Mesenchymal stem cell (in vitro differentiated cells and primary cell): ENCODE measurements at regions not wholly inside any gene's neighbourhood (a gene's known extent, or its start where the extent isn't known, plus 50 kb on each side); places are given as distances from the start of the nearest gene placed in this dataset.
A peak's percentile ranks its signal among the peaks of the same experiment; 100 is the strongest.

Source experiments
- DNase-seq: peaks from one replicate; pipeline ENCODE4 v3.0.0-alpha.2; 2013
- H2AFZ ChIP-seq: one replicate; pipeline ENCODE4 v1.6.1; 2013; ENCODE audit warnings: low read depth, mild to moderate bottlenecking, control low read depth, inconsistent platforms, low read length, moderate library complexity
- H2AK5ac ChIP-seq: 2 replicates; pipeline ENCODE4 v1.6.1; 2013; ENCODE audit warnings: low read length, moderate library complexity, mild to moderate bottlenecking, inconsistent platforms; ENCODE audit not compliant: severe bottlenecking
- H2BK120ac ChIP-seq: one replicate; pipeline ENCODE4 v1.6.1; 2013; ENCODE audit warnings: low read depth, mild to moderate bottlenecking, inconsistent platforms, low read length, moderate library complexity
- H2BK12ac ChIP-seq, 2 experiments: one replicate each; pipeline ENCODE4 v1.6.1; 2013; ENCODE audit warnings: inconsistent platforms in 2 of 2, low read length in 2 of 2, mild to moderate bottlenecking in 2 of 2, moderate library complexity in 2 of 2, control low read depth in 1 of 2
- H2BK15ac ChIP-seq: one replicate; pipeline ENCODE4 v1.6.1; 2013; ENCODE audit warnings: mild to moderate bottlenecking, low read depth, inconsistent platforms; ENCODE audit not compliant: poor library complexity, severe bottlenecking
- H2BK5ac ChIP-seq: 2 replicates; pipeline ENCODE4 v1.6.1; 2013; ENCODE audit warnings: low read depth, mild to moderate bottlenecking, low read length, control low read depth, inconsistent platforms; ENCODE audit not compliant: poor library complexity, severe bottlenecking
- H3K14ac ChIP-seq, 2 experiments: one replicate each; pipeline ENCODE4 v1.6.1; 2013; ENCODE audit warnings: inconsistent platforms in 2 of 2, low read length in 2 of 2, control low read depth in 1 of 2, mild to moderate bottlenecking in 1 of 2, moderate library complexity in 1 of 2
- H3K18ac ChIP-seq, 2 experiments: one replicate each; pipeline ENCODE4 v1.6.1; 2013; ENCODE audit warnings: inconsistent platforms in 2 of 2, low read length in 2 of 2, control low read depth in 1 of 2, low read depth in 1 of 2, mild to moderate bottlenecking in 1 of 2
- H3K23ac ChIP-seq, 2 experiments: one replicate each; pipeline ENCODE4 v1.6.1; 2013; ENCODE audit warnings: inconsistent platforms in 2 of 2, low read length in 2 of 2, mild to moderate bottlenecking in 2 of 2, moderate library complexity in 2 of 2, control low read depth in 1 of 2
- H3K27ac ChIP-seq: 2 replicates; pipeline ENCODE4 v1.5.1; 2013; ENCODE audit warnings: mild to moderate bottlenecking, moderate library complexity, low read length, control low read depth, inconsistent platforms; ENCODE audit not compliant: poor library complexity, severe bottlenecking
- H3K27me3 ChIP-seq, 2 experiments: 2 replicates each; pipeline versions ENCODE4 v1.6.1 to v1.7.0; 2013; ENCODE audit warnings: low read length in 2 of 2, mild to moderate bottlenecking in 2 of 2, moderate library complexity in 2 of 2, control low read depth in 1 of 2, inconsistent platforms in 1 of 2; ENCODE audit not compliant: control insufficient read depth in 1 of 2, insufficient read depth in 1 of 2
- H3K36me3 ChIP-seq, 2 experiments: 2 replicates each; pipeline versions ENCODE4 v1.6.1 to v1.7.0; 2013; ENCODE audit warnings: low read length in 2 of 2, control low read depth in 1 of 2, inconsistent platforms in 1 of 2, low read depth in 1 of 2, mild to moderate bottlenecking in 1 of 2; ENCODE audit not compliant: insufficient read depth in 2 of 2, control insufficient read depth in 1 of 2
- H3K4ac ChIP-seq, 2 experiments: one replicate each; pipeline ENCODE4 v1.6.1; 2013; ENCODE audit warnings: inconsistent platforms in 2 of 2, low read length in 2 of 2, mild to moderate bottlenecking in 2 of 2, moderate library complexity in 2 of 2, control low read depth in 1 of 2, low read depth in 1 of 2
- H3K4me1 ChIP-seq: 2 replicates; pipeline ENCODE4 v1.6.1; 2013; ENCODE audit warnings: low read depth, low read length, control low read depth; ENCODE audit not compliant: control insufficient read depth, insufficient read depth
- H3K4me2 ChIP-seq: 2 replicates; pipeline ENCODE4 v1.6.1; 2013; ENCODE audit warnings: low read length, mild to moderate bottlenecking, inconsistent platforms; ENCODE audit not compliant: poor library complexity, severe bottlenecking
- H3K4me3 ChIP-seq, 2 experiments: 2 replicates each; pipeline versions ENCODE4 v1.5.1 to v1.7.0; 2013; ENCODE audit warnings: low read length in 2 of 2, mild to moderate bottlenecking in 2 of 2, control low read depth in 1 of 2, low read depth in 1 of 2; ENCODE audit not compliant: insufficient read depth in 1 of 2
- H3K79me1 ChIP-seq: replicated peaks from 2 replicates; pipeline ENCODE4 v1.6.1; 2013; ENCODE audit warnings: mild to moderate bottlenecking, control low read depth, low read length, inconsistent platforms; ENCODE audit not compliant: poor library complexity, severe bottlenecking
- H3K9ac ChIP-seq: 2 replicates; pipeline ENCODE4 v1.7.0; 2013; ENCODE audit warnings: mild to moderate bottlenecking, low read length, moderate library complexity
- H3K9me3 ChIP-seq: 2 replicates; pipeline ENCODE4 v1.7.0; 2013; ENCODE audit warnings: mild to moderate bottlenecking, low read length; ENCODE audit not compliant: control insufficient read depth
- H4K8ac ChIP-seq: one replicate; pipeline ENCODE4 v1.6.1; 2013; ENCODE audit warnings: inconsistent platforms, mild to moderate bottlenecking, low read length, moderate library complexity
- H4K91ac ChIP-seq: one replicate; pipeline ENCODE4 v1.6.1; 2013; ENCODE audit warnings: mild to moderate bottlenecking, low read length, inconsistent platforms
- WGBS: methylation state at CpG from one replicate; pipeline ENCODE4 v1.1.7; 2013; ENCODE audit warnings: mixed read lengths; 5-methylcytosine and 5-hydroxymethylcytosine counted together

- WGBS, result 25% methylated on average over 1 of the region's 2 CpGs
- Histone ChIP-seq H3K14ac (no peak overlapping the region), H4K91ac (no peak overlapping the region), H2AFZ (no peak overlapping the region), H3K4ac (no peak overlapping the region), H3K79me1 (no peaks in the 10 kb centered on the region), H3K27me3 (no peaks in the 10 kb centered on the region), H3K18ac (no peak overlapping the region), H2BK12ac (no peak overlapping the region), H3K36me3 (no peaks in the 10 kb centered on the region), H3K4me3 (no peak overlapping the region), H2BK5ac (no peak overlapping the region), H3K9ac (no peak overlapping the region), H3K4me1 (peaks cover 2% of the 10 kb centered on the region), H3K9me3 (no peaks in the 10 kb centered on the region), H2BK120ac (no peak overlapping the region), H3K4me2 (no peak overlapping the region), H2AK5ac (no peak overlapping the region), H2BK15ac (no peak overlapping the region), H3K23ac (no peak overlapping the region), H3K27ac (no peak overlapping the region), H4K8ac (no peak overlapping the region)
- no peak for DNase-seq
Observed at GRCh38 chr13:59094181-59094580, 1069.5 kb downstream of the DIAPH3 start.

- no peak overlapping the region for H3K4me3 ChIP-seq
- WGBS, result 59% methylated on average over 5 of the region's 6 CpGs
- peak; percentile 60 for DNase-seq
Observed at GRCh38 chr13:59099182-59099974, 1064.3 kb downstream of the DIAPH3 start.

GRCh38 chr13:59103004-59103768 is 1060.5 kb downstream of the DIAPH3 start:
- DNase-seq, result peak; percentile 86

More at GRCh38 chr13:59099182-59099974, 1064.3 kb downstream of the DIAPH3 start:
- no peak overlapping the region for H4K91ac ChIP-seq
- H2BK15ac ChIP-seq, result no peak overlapping the region
- peak overlapping the region; percentile 7 for H4K8ac ChIP-seq
- H3K36me3 ChIP-seq, result no peaks in the 10 kb centered on the region
- no peak overlapping the region for H2BK120ac ChIP-seq
- peak overlapping the region in 1 of 2 experiments; percentile 79 for H3K14ac ChIP-seq
- peak overlapping the region in 1 of 2 experiments; percentile 87 for H3K18ac ChIP-seq
- peaks cover 3% of the 10 kb centered on the region for H3K4me1 ChIP-seq
- H3K23ac ChIP-seq, result no peak overlapping the region
- H3K4ac ChIP-seq, result peak overlapping the region in 1 of 2 experiments; percentile 75
- no peaks in the 10 kb centered on the region for H3K27me3 ChIP-seq
- peak overlapping the region; percentile 91 for H3K27ac ChIP-seq
- no peaks in the 10 kb centered on the region for H3K9me3 ChIP-seq
- no peak overlapping the region for H3K9ac ChIP-seq
- peak overlapping the region; percentile 42 for H2AFZ ChIP-seq
- peak overlapping the region; percentile 73 for H2AK5ac ChIP-seq
- peak overlapping the region; percentile 90 for H2BK5ac ChIP-seq
- no peaks in the 10 kb centered on the region for H3K79me1 ChIP-seq
- peak overlapping the region; percentile 49 to 88 for H2BK12ac ChIP-seq
- no peak overlapping the region for H3K4me2 ChIP-seq

GRCh38 chr13:59111751-59112171 is 1052.0 kb downstream of the DIAPH3 start:
- peak; percentile 73 for DNase-seq

More at GRCh38 chr13:59103004-59103768, 1060.5 kb downstream of the DIAPH3 start:
- Histone ChIP-seq H4K91ac (no peak overlapping the region), H3K18ac (peak overlapping the region in 1 of 2 experiments; percentile 12), H4K8ac (no peak overlapping the region), H3K79me1 (no peaks in the 10 kb centered on the region), H3K14ac (no peak overlapping the region), H2BK5ac (no peak overlapping the region), H2BK120ac (no peak overlapping the region), H3K4me3 (no peak overlapping the region), H3K23ac (no peak overlapping the region), H3K4me2 (no peak overlapping the region), H3K4me1 (peaks cover 3% of the 10 kb centered on the region), H3K36me3 (no peaks in the 10 kb centered on the region), H2AFZ (no peak overlapping the region), H3K4ac (no peak overlapping the region), H3K27me3 (no peaks in the 10 kb centered on the region), H2BK15ac (no peak overlapping the region), H2BK12ac (no peak overlapping the region), H3K9me3 (peaks cover 3% of the 10 kb centered on the region), H3K27ac (peak overlapping the region; percentile 61), H3K9ac (no peak overlapping the region), H2AK5ac (no peak overlapping the region)
- WGBS, result 33% methylated on average over 2 of the region's 4 CpGs

More at GRCh38 chr13:59111751-59112171, 1052.0 kb downstream of the DIAPH3 start:
- Histone ChIP-seq H4K91ac (no peak overlapping the region), H2BK15ac (no peak overlapping the region), H3K4me1 (no peaks in the 10 kb centered on the region), H3K14ac (no peak overlapping the region), H3K9ac (no peak overlapping the region), H2BK12ac (peak overlapping the region in 1 of 2 experiments; percentile 72), H3K79me1 (no peaks in the 10 kb centered on the region), H3K27me3 (no peaks in the 10 kb centered on the region), H2AK5ac (no peak overlapping the region), H2BK120ac (no peak overlapping the region), H2AFZ (no peak overlapping the region), H2BK5ac (no peak overlapping the region), H3K36me3 (no peaks in the 10 kb centered on the region), H3K27ac (peak overlapping the region; percentile 97), H3K4ac (peak overlapping the region in 1 of 2 experiments; percentile 80), H3K23ac (no peak overlapping the region), H3K4me3 (no peak overlapping the region), H3K9me3 (peaks cover 3% of the 10 kb centered on the region), H4K8ac (no peak overlapping the region), H3K18ac (peak overlapping the region; percentile 10 to 62), H3K4me2 (no peak overlapping the region)
- 3% methylated on average over 2 of the region's 3 CpGs for WGBS
